ENCODE measurements at regions not wholly inside any gene's neighbourhood (a gene's known extent, or its start where the extent isn't known, plus 50 kb on each side); places are given as distances from the start of the nearest gene placed in this dataset.

DNA sequence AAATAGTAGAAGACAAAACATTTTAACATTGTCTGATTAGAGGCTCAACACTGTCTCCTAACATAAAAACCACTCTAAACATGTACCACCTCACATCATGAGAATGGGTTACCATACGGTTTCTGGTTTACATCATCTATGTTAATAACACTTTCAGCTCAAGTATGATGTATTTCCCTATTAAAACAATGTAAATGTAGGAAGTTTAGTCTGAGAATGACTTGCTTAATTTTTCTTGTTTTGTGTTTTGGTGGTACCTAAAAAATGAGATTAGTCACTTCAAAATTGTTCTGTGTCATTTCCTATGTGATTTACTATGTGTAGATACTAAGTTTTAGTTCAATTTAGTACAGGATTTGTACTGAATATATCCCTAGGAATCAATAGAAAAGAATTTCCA is 195.8 kb upstream of the SEMA3C start (continued):
- TF ChIP-seq, protein P1, sequence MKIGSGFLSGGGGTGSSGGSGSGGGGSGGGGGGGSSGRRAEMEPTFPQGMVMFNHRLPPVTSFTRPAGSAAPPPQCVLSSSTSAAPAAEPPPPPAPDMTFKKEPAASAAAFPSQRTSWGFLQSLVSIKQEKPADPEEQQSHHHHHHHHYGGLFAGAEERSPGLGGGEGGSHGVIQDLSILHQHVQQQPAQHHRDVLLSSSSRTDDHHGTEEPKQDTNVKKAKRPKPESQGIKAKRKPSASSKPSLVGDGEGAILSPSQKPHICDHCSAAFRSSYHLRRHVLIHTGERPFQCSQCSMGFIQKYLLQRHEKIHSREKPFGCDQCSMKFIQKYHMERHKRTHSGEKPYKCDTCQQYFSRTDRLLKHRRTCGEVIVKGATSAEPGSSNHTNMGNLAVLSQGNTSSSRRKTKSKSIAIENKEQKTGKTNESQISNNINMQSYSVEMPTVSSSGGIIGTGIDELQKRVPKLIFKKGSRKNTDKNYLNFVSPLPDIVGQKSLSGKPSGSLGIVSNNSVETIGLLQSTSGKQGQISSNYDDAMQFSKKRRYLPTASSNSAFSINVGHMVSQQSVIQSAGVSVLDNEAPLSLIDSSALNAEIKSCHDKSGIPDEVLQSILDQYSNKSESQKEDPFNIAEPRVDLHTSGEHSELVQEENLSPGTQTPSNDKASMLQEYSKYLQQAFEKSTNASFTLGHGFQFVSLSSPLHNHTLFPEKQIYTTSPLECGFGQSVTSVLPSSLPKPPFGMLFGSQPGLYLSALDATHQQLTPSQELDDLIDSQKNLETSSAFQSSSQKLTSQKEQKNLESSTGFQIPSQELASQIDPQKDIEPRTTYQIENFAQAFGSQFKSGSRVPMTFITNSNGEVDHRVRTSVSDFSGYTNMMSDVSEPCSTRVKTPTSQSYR (CRISPR knock-in tag; IDR thresholded peaks at IDR 0.05), result no peak
- TF ChIP-seq ETV6 (CRISPR knock-in tag; IDR thresholded peaks at IDR 0.05) (no peak), KAT7 (CRISPR knock-in tag; IDR thresholded peaks at IDR 0.05; ENCODE audit: borderline replicate concordance) (no peak), NR3C1 (CRISPR knock-in tag; conservative IDR thresholded peaks at IDR 0.05; ENCODE audit: low read depth) (no peak), SP1 (CRISPR knock-in tag; conservative IDR thresholded peaks at IDR 0.05) (no peak), ZNF671 (CRISPR knock-in tag; IDR thresholded peaks at IDR 0.05) (no peak)
- TF ChIP-seq, protein P2, sequence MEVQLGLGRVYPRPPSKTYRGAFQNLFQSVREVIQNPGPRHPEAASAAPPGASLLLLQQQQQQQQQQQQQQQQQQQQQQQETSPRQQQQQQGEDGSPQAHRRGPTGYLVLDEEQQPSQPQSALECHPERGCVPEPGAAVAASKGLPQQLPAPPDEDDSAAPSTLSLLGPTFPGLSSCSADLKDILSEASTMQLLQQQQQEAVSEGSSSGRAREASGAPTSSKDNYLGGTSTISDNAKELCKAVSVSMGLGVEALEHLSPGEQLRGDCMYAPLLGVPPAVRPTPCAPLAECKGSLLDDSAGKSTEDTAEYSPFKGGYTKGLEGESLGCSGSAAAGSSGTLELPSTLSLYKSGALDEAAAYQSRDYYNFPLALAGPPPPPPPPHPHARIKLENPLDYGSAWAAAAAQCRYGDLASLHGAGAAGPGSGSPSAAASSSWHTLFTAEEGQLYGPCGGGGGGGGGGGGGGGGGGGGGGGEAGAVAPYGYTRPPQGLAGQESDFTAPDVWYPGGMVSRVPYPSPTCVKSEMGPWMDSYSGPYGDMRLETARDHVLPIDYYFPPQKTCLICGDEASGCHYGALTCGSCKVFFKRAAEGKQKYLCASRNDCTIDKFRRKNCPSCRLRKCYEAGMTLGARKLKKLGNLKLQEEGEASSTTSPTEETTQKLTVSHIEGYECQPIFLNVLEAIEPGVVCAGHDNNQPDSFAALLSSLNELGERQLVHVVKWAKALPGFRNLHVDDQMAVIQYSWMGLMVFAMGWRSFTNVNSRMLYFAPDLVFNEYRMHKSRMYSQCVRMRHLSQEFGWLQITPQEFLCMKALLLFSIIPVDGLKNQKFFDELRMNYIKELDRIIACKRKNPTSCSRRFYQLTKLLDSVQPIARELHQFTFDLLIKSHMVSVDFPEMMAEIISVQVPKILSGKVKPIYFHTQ (CRISPR knock-in tag; IDR thresholded peaks at IDR 0.05), result no peak
- TF ChIP-seq, protein P3, sequence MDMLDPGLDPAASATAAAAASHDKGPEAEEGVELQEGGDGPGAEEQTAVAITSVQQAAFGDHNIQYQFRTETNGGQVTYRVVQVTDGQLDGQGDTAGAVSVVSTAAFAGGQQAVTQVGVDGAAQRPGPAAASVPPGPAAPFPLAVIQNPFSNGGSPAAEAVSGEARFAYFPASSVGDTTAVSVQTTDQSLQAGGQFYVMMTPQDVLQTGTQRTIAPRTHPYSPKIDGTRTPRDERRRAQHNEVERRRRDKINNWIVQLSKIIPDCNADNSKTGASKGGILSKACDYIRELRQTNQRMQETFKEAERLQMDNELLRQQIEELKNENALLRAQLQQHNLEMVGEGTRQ (CRISPR knock-in tag; IDR thresholded peaks at IDR 0.05), result no peak

DNA sequence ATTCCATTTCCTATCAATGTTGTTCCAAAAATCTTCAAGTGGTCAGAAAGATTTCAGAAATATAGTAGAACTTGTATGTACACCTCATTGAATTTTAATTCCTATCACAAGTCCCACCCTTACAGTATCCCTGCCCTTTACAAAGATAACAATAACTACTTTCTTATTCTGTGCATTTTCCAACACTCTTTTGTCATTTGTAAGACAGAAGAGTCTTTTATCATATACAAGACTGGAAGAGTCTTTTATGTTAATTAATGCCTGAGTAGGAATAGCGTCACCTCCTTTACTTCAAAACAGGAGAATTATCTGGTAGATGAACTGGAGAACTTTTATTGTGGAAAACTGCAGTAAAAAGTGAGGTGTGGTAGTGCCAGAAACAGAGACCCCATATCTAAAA is 193.9 kb upstream of the SEMA3C start:
- ATAC-seq, result no peak
- H3K4me1 Mint-ChIP-seq, result peaks cover 18% of the 10 kb centered on the region
- H3K9me3 Mint-ChIP-seq, result no peaks in the 10 kb centered on the region
- ChIA-PET CTCF (no interaction called here), POLR2A (no interaction called here)
- H3K27ac Mint-ChIP-seq, result no peak overlapping the region; the same call in 1 of the 2 replicates
- DNase-seq (ENCODE audit: low spot score), result no peak
- TF ChIP-seq, protein P4, sequence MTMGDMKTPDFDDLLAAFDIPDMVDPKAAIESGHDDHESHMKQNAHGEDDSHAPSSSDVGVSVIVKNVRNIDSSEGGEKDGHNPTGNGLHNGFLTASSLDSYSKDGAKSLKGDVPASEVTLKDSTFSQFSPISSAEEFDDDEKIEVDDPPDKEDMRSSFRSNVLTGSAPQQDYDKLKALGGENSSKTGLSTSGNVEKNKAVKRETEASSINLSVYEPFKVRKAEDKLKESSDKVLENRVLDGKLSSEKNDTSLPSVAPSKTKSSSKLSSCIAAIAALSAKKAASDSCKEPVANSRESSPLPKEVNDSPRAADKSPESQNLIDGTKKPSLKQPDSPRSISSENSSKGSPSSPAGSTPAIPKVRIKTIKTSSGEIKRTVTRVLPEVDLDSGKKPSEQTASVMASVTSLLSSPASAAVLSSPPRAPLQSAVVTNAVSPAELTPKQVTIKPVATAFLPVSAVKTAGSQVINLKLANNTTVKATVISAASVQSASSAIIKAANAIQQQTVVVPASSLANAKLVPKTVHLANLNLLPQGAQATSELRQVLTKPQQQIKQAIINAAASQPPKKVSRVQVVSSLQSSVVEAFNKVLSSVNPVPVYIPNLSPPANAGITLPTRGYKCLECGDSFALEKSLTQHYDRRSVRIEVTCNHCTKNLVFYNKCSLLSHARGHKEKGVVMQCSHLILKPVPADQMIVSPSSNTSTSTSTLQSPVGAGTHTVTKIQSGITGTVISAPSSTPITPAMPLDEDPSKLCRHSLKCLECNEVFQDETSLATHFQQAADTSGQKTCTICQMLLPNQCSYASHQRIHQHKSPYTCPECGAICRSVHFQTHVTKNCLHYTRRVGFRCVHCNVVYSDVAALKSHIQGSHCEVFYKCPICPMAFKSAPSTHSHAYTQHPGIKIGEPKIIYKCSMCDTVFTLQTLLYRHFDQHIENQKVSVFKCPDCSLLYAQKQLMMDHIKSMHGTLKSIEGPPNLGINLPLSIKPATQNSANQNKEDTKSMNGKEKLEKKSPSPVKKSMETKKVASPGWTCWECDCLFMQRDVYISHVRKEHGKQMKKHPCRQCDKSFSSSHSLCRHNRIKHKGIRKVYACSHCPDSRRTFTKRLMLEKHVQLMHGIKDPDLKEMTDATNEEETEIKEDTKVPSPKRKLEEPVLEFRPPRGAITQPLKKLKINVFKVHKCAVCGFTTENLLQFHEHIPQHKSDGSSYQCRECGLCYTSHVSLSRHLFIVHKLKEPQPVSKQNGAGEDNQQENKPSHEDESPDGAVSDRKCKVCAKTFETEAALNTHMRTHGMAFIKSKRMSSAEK (CRISPR knock-in tag; IDR thresholded peaks at IDR 0.05; ENCODE audit: borderline replicate concordance), result no peak
- TF ChIP-seq, protein P5, sequence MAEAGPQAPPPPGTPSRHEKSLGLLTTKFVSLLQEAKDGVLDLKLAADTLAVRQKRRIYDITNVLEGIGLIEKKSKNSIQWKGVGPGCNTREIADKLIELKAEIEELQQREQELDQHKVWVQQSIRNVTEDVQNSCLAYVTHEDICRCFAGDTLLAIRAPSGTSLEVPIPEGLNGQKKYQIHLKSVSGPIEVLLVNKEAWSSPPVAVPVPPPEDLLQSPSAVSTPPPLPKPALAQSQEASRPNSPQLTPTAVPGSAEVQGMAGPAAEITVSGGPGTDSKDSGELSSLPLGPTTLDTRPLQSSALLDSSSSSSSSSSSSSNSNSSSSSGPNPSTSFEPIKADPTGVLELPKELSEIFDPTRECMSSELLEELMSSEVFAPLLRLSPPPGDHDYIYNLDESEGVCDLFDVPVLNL (CRISPR knock-in tag; IDR thresholded peaks at IDR 0.05; ENCODE audit: borderline replicate concordance, low read depth), result no peak
- no peaks in the 10 kb centered on the region for H3K36me3 Mint-ChIP-seq
- no peak overlapping the region for H3K4me3 Mint-ChIP-seq
- H3K27me3 Mint-ChIP-seq (ENCODE audit: low read depth), result no peaks in the 10 kb centered on the region
